Cardiac muscle cell (in vitro differentiated cells and primary cell): ENCODE measurements at regions not wholly inside any gene's neighbourhood (a gene's known extent, or its start where the extent isn't known, plus 50 kb on each side); places are given as distances from the start of the nearest gene placed in this dataset.

Source experiments
- DNase-seq, 2 donors: peaks; one replicate each; pipeline versions ENCODE4 v3.0.0 to v3.0.0-alpha.2; 2010 to 2017; ENCODE audit warnings: low read depth in 1 of 2, low spot score in 1 of 2
- H3K27ac ChIP-seq: fragments of 200-600 bp; sonication (generic); 2 replicates; pipeline ENCODE4 v1.5.1; 2016
- H3K27me3 ChIP-seq: fragments of 200-600 bp; sonication (generic); 2 replicates; pipeline ENCODE4 v1.6.0; 2016; ENCODE audit warnings: control low read depth
- H3K36me3 ChIP-seq: fragments of 200-600 bp; sonication (generic); 2 replicates; pipeline ENCODE4 v1.5.1; 2016; ENCODE audit warnings: control low read depth
- H3K4me1 ChIP-seq: fragments of 200-600 bp; sonication (generic); 2 replicates; pipeline ENCODE4 v1.8.1; 2017; ENCODE audit warnings: low read depth, mild to moderate bottlenecking, mixed run types
- H3K4me3 ChIP-seq: fragments of 200-600 bp; sonication (generic); 2 replicates; pipeline ENCODE4 v1.5.1; 2016; ENCODE audit warnings: mild to moderate bottlenecking
- H3K9me3 ChIP-seq: fragments of 200-600 bp; sonication (generic); 2 replicates; pipeline ENCODE4 v1.5.1; 2017; ENCODE audit warnings: low read depth, mild to moderate bottlenecking, control low read depth
- CTCF ChIP-seq: IDR thresholded peaks from 2 replicates; pipeline ENCODE4 v1.5.1; 2012; ENCODE audit warnings: low read depth, mild to moderate bottlenecking, low read length

DNA sequence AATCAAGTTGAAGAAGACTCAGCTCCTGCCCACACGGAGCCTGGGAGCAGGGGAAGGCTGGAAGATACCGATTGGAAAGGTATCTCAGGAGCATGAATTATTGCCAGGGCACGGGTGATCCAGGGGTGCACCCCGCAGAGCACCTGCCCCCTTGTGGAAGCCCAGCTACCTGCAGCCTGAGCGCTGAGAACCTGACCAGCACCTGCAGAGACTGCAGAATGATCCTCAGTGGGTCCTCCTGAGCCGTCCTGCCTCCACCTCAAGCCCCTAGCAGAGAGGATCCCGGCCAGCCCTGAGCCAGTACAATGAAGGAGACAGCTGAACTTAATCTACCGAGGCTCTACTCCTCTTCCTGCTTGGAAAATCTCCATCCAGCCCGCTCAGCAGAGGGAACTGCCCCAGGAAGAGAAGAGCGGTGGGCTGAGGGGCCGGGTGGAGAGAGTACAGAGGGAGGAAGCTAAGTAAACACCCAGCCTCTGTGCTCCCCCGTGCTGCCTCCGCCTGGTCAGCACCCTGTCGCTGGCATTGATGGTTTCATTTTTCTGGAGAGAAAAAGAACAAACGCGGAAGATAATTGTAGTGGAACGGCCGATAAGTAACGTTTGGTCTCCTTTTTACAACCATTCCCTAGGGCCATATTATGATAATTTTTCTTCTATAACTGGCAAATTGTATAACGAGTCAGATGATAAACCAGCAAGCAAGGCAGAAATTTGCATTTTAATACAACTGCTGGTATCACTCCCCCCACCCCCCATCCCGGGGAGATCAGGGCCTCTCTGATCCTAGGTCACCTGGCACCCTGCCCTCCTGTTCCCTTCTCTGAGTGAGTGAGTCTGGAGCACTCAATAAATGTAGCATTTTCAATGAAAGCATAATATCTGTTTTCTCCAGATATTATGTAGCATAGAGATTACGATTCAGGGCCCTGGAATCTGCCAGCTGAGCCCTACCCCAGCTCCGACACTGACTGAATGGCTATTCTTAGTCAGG is 204.5 kb upstream of the RPL38 start:
- H3K27ac ChIP-seq: no peak overlapping the region

GRCh38 chr17:74001145-74001544 is 202.3 kb upstream of the RPL38 start:
- DNase-seq: no peak
- no peak for TF ChIP-seq CTCF

More for the DNA sequence above, 204.5 kb upstream of the RPL38 start:
- no peaks in the 10 kb centered on the region for H3K9me3 ChIP-seq
- H3K27me3 ChIP-seq: no peaks in the 10 kb centered on the region
- H3K36me3 ChIP-seq: no peaks in the 10 kb centered on the region
- H3K4me1 ChIP-seq: no peaks in the 10 kb centered on the region
- peak; percentile 68 for TF ChIP-seq CTCF
- peak; percentile 11 to 65 for DNase-seq
- H3K4me3 ChIP-seq: no peak overlapping the region

DNA sequence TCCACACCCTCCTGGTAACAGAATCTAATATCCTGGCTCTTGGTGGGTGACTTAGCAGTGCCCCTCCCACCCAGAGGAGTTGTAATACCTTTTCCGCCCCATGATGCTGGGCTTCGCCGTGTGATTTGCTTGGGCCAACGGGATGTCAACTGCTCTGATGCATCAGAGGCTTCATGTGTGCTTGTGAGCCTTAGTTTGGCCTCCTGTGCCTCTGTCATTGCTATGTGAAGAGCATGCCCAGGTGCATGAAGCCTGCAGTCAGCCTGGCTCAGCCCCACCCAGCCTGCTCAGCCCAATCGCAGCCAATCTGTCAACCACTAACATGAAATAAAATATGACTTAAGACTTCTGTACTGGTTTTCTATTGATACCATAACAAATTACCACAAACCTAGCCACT is 201.2 kb upstream of the RPL38 start:
- no peak for DNase-seq
- H3K9me3 ChIP-seq: no peaks in the 10 kb centered on the region
- no peak for TF ChIP-seq CTCF
- no peaks in the 10 kb centered on the region for H3K27me3 ChIP-seq
- H3K4me1 ChIP-seq: no peaks in the 10 kb centered on the region
- no peak overlapping the region for H3K27ac ChIP-seq
- no peak overlapping the region for H3K4me3 ChIP-seq
- no peaks in the 10 kb centered on the region for H3K36me3 ChIP-seq

More at GRCh38 chr17:74001145-74001544, 202.3 kb upstream of the RPL38 start:
- Histone ChIP-seq H3K36me3 (no peaks in the 10 kb centered on the region), H3K4me1 (no peaks in the 10 kb centered on the region), H3K4me3 (no peak overlapping the region), H3K27me3 (no peaks in the 10 kb centered on the region), H3K9me3 (no peaks in the 10 kb centered on the region), H3K27ac (no peak overlapping the region)

GRCh38 chr17:74004056-74004455 is 199.4 kb upstream of the RPL38 start:
- no peaks in the 10 kb centered on the region for H3K27me3 ChIP-seq
- no peak for TF ChIP-seq CTCF
- no peak for DNase-seq
- no peaks in the 10 kb centered on the region for H3K9me3 ChIP-seq
- no peak overlapping the region for H3K4me3 ChIP-seq
- no peaks in the 10 kb centered on the region for H3K4me1 ChIP-seq
- H3K27ac ChIP-seq: no peak overlapping the region
- no peaks in the 10 kb centered on the region for H3K36me3 ChIP-seq

GRCh38 chr17:74005790-74006189 is 197.7 kb upstream of the RPL38 start:
- TF ChIP-seq CTCF: no peak
- no peaks in the 10 kb centered on the region for H3K4me1 ChIP-seq
- H3K36me3 ChIP-seq: no peaks in the 10 kb centered on the region
- DNase-seq: no peak
- H3K27ac ChIP-seq: no peak overlapping the region
- no peaks in the 10 kb centered on the region for H3K27me3 ChIP-seq
- H3K9me3 ChIP-seq: no peaks in the 10 kb centered on the region
- no peak overlapping the region for H3K4me3 ChIP-seq
